B cell (primary cell): ENCODE measurements at regions not wholly inside any gene's neighbourhood (a gene's known extent, or its start where the extent isn't known, plus 50 kb on each side); places are given as distances from the start of the nearest gene placed in this dataset.

ENCODE experiments used
- ATAC-seq: fragments of 200-7000 bp; cut with Tn5 transposase; one replicate; pipeline ENCODE4 v1.10.0; 2021; ENCODE audit warnings: low read depth, mild to moderate bottlenecking, moderate number of reproducible peaks, moderate library complexity
- CTCF ChIA-PET: fragments of 350-600 bp; sonication (Branson Sonifier 250); formaldehyde crosslinking; loops from one replicate; lab custom pipeline; 2021; ENCODE audit warnings: antibody characterized with exemption, inconsistent platforms; lab: Charles Lee
- POLR2A ChIA-PET: fragments of 350-600 bp; sonication (Branson Sonifier 250); formaldehyde crosslinking; loops from one replicate; lab custom pipeline; 2021; ENCODE audit warnings: antibody characterized with exemption; lab: Charles Lee
- DNase-seq: peaks from one replicate; pipeline ENCODE4 v3.0.0; 2013
- H2AFZ ChIP-seq: 2 replicates; pipeline ENCODE4 v1.6.1; 2012; ENCODE audit warnings: mild to moderate bottlenecking, low read depth, low read length; ENCODE audit not compliant: insufficient read depth, poor library complexity, severe bottlenecking
- H3K27ac ChIP-seq, 2 donors: 1 replicate in 1 of 2; 2 replicates in 1 of 2; pipeline ENCODE4 v1.5.1; 2012 to 2013; ENCODE audit warnings: low read length in 2 of 2, mild to moderate bottlenecking in 2 of 2, moderate library complexity in 1 of 2
- H3K27me3 ChIP-seq, 4 experiments: fragments of 200-600 bp in 1 of 4; sonication (generic) in 1 of 4; replicated peaks in 1 of 4; 1 replicate in 2 of 4; 2 replicates in 2 of 4; pipeline versions ENCODE4 v1.6.1 to v1.7.0; 2013 to 2016; ENCODE audit warnings: low read length in 3 of 4, mild to moderate bottlenecking in 2 of 4, mixed read lengths in 1 of 4, moderate library complexity in 1 of 4; ENCODE audit not compliant: insufficient read depth in 4 of 4, control insufficient read depth in 3 of 4; ENCODE audit errors: control extremely low read depth in 1 of 4
- H3K36me3 ChIP-seq, 2 experiments: replicated peaks in 1 of 2; 1 replicate in 1 of 2; 2 replicates in 1 of 2; pipeline versions ENCODE4 v1.6.1 to v1.7.1; 2013; ENCODE audit warnings: low read length in 1 of 2; ENCODE audit not compliant: insufficient read depth in 2 of 2, control insufficient read depth in 1 of 2; ENCODE audit errors: control extremely low read depth in 1 of 2, extremely low read depth in 1 of 2
- H3K4me1 ChIP-seq, 2 donors: fragments of 200-600 bp in 1 of 2; sonication (generic) in 1 of 2; 1 replicate in 1 of 2; 2 replicates in 1 of 2; pipeline versions ENCODE4 v1.5.1 to v1.6.1; 2013 to 2017; ENCODE audit warnings: low read length in 2 of 2; ENCODE audit not compliant: control insufficient read depth in 2 of 2, insufficient read depth in 2 of 2
- H3K4me2 ChIP-seq: replicated peaks from 2 replicates; pipeline ENCODE3; 2012; ENCODE audit warnings: mild to moderate bottlenecking, low read depth, low read length; ENCODE audit not compliant: poor library complexity, severe bottlenecking
- H3K4me3 ChIP-seq, 5 experiments: fragments of 200-600 bp in 1 of 5; sonication (generic) in 1 of 5; 1 replicate in 3 of 5; 2 replicates in 2 of 5; pipeline versions ENCODE4 v1.5.1 to v1.7.0; 2011 to 2016; ENCODE audit warnings: low read length in 4 of 5, mild to moderate bottlenecking in 4 of 5, low read depth in 2 of 5, control low read depth in 1 of 5, moderate library complexity in 1 of 5; ENCODE audit not compliant: insufficient read depth in 1 of 5; ENCODE audit errors: control extremely low read depth in 1 of 5, extremely low read depth in 1 of 5
- H3K79me2 ChIP-seq: fragments of 200-600 bp; sonication (generic); one replicate; pipeline ENCODE4 v1.6.0; 2016; ENCODE audit warnings: low read length; ENCODE audit not compliant: control insufficient read depth, insufficient read depth
- H3K9ac ChIP-seq: fragments of 200-600 bp; sonication (generic); 2 replicates; pipeline ENCODE4 v1.6.1; 2017; ENCODE audit warnings: mild to moderate bottlenecking, low read length, moderate library complexity
- H3K9me3 ChIP-seq, 3 donors: one replicate each; pipeline versions ENCODE4 v1.6.1 to v1.7.1; 2013; ENCODE audit warnings: low read length in 2 of 3; ENCODE audit not compliant: control insufficient read depth in 2 of 3, insufficient read depth in 1 of 3; ENCODE audit errors: control extremely low read depth in 1 of 3
- H4K20me1 ChIP-seq: 2 replicates; pipeline ENCODE4 v1.6.0; 2012; ENCODE audit warnings: mild to moderate bottlenecking, low read length; ENCODE audit not compliant: insufficient read depth, control insufficient read depth, poor library complexity, severe bottlenecking
- H3K27ac Mint-ChIP-seq: one replicate; pipeline ENCODE4 v1.8.0; 2021; ENCODE audit warnings: mixed read lengths
- H3K27me3 Mint-ChIP-seq: one replicate; pipeline ENCODE4 v1.8.0; 2021; ENCODE audit warnings: mixed read lengths
- H3K4me1 Mint-ChIP-seq: one replicate; pipeline ENCODE4 v1.8.0; 2021; ENCODE audit warnings: mixed read lengths
- H3K4me3 Mint-ChIP-seq: one replicate; pipeline ENCODE4 v1.8.0; 2021; ENCODE audit warnings: mixed read lengths
- H3K9me3 Mint-ChIP-seq: one replicate; pipeline ENCODE4 v1.8.0; 2022; ENCODE audit warnings: mixed read lengths; ENCODE audit not compliant: insufficient read depth
- EZH2 ChIP-seq: IDR thresholded peaks from 2 replicates; pipeline ENCODE4 v1.6.1; 2012; ENCODE audit warnings: borderline replicate concordance, low read depth, mild to moderate bottlenecking, moderate library complexity, low read length; ENCODE audit not compliant: insufficient read depth, poor library complexity, severe bottlenecking
- WGBS: methylation state at CpG from one replicate; pipeline ENCODE4 v1.1.5; 2013; ENCODE audit warnings: missing lambda C conversion rate; ENCODE audit not compliant: insufficient coverage; 5-methylcytosine and 5-hydroxymethylcytosine counted together
- intact Hi-C: fragments of 100-400 bp; cut with micrococcal nuclease; formaldehyde crosslinking; loops from one replicate; pipeline ENCODE4 v1.10.0; 2022
- TF ChIP-seq, protein P1 (sequence below): fragments of 200-600 bp; IDR thresholded peaks from one replicate; pipeline ENCODE4 v1.8.0; 2022; ENCODE audit warnings: antibody characterized with exemption, mild to moderate bottlenecking

DNA sequence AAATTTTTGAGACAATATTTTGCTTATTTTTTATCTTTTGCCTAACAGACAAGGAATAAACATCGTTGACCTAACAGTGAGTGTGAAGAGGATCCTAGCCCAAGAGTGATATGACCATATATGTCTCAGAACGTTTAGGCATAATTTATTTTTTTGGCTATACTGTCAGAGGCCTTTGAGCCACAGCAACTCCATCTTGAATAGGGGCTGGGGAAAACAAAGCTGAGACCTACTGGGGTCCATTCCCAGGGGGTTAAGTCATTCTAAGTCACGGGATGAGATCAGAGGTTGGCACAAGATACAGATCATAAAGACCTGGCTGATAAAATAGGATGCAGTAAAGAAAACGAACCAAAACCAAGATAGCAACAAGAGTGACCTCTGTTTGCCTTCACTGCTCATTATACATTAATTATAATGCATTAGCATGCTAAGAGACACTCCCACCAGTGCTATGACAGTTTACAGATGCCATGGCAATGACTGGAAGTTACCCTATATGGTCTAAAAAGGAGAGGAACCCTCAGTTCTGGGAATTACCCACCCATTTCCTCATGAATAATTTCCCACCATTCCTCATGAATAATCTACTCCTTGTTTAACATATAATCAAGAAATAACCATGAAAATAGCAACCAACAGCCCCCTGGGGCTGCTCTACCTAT, 510.9 kb upstream of the PCDH9 start:
- DNase-seq = no peak
- TF ChIP-seq, protein P1, sequence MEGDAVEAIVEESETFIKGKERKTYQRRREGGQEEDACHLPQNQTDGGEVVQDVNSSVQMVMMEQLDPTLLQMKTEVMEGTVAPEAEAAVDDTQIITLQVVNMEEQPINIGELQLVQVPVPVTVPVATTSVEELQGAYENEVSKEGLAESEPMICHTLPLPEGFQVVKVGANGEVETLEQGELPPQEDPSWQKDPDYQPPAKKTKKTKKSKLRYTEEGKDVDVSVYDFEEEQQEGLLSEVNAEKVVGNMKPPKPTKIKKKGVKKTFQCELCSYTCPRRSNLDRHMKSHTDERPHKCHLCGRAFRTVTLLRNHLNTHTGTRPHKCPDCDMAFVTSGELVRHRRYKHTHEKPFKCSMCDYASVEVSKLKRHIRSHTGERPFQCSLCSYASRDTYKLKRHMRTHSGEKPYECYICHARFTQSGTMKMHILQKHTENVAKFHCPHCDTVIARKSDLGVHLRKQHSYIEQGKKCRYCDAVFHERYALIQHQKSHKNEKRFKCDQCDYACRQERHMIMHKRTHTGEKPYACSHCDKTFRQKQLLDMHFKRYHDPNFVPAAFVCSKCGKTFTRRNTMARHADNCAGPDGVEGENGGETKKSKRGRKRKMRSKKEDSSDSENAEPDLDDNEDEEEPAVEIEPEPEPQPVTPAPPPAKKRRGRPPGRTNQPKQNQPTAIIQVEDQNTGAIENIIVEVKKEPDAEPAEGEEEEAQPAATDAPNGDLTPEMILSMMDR = no peak
- no peak for TF ChIP-seq EZH2
- no peak for ATAC-seq
- intact Hi-C loops = no loop called here
- no peaks in the 10 kb centered on the region for H3K9me3 ChIP-seq
- Mint-ChIP-seq H3K9me3 (no peaks in the 10 kb centered on the region), H3K27me3 (no peaks in the 10 kb centered on the region), H3K4me3 (no peak overlapping the region), H3K4me1 (no peaks in the 10 kb centered on the region), H3K27ac (no peak overlapping the region)
- ChIA-PET CTCF (no interaction called here), POLR2A (no interaction called here)
- H3K36me3 ChIP-seq = no peaks in the 10 kb centered on the region
- no peaks in the 10 kb centered on the region for H3K4me1 ChIP-seq
- no peaks in the 10 kb centered on the region for H3K27me3 ChIP-seq
- H3K9ac ChIP-seq = no peak overlapping the region
- H3K79me2 ChIP-seq = no peaks in the 10 kb centered on the region
- no peak overlapping the region for H3K4me3 ChIP-seq
- no peaks in the 10 kb centered on the region for H4K20me1 ChIP-seq
- H2AFZ ChIP-seq = no peak overlapping the region
- H3K27ac ChIP-seq = no peak overlapping the region
- 50% methylated on average over 1 of the region's 4 CpGs for WGBS
- H3K4me2 ChIP-seq = no peak overlapping the region

DNA sequence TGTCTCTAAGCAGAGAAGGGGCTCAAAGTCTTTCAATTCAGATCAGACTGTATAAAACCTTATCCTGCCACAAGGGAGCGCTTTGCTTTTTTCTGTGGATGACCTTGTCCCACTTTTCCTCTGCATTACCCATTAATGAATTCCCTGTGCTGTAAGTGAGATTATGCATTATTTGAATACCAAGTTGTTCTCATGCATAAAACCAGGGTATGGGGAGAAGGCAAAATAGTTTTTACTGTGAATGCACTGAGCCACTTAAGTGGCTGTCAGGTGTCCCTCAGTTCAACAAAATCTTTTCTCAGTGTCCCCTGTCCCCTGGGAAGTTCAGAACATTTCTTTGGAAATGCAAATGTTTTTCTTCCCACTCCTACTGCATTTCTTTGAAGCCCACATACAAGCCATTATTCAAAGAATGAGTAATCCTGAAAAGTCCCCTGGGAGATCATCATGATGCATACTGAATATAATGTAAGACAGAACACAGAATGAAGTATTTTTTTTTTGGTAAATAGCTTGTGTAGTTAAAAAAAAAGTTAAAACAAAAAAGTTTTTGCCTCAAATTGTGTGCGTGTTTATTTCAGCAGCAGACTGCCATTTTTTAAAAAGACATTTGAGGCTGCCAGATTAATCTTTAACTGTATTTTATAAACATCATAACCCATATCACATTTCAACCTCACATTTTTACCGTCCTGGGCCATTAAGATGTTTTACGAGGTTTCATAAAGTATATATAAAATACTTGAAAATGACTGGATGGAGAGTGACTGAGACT, 506.7 kb upstream of the PCDH9 start:
- Histone ChIP-seq H2AFZ (no peak overlapping the region), H3K4me2 (no peak overlapping the region), H3K79me2 (no peaks in the 10 kb centered on the region), H3K4me1 (no peaks in the 10 kb centered on the region), H3K9me3 (peaks cover 0 to 1% (median 0%) of the 10 kb centered on the region in 3 donors), H3K9ac (no peak overlapping the region), H3K4me3 (no peak overlapping the region), H4K20me1 (no peaks in the 10 kb centered on the region), H3K36me3 (no peaks in the 10 kb centered on the region), H3K27me3 (no peaks in the 10 kb centered on the region), H3K27ac (no peak overlapping the region)
- no peak overlapping the region for H3K27ac Mint-ChIP-seq
- ATAC-seq = no peak
- ChIA-PET CTCF (no interaction called here), POLR2A (no interaction called here)
- no peak overlapping the region for H3K4me3 Mint-ChIP-seq
- peaks cover 3% of the 10 kb centered on the region for H3K9me3 Mint-ChIP-seq
- no peaks in the 10 kb centered on the region for H3K4me1 Mint-ChIP-seq
- no CpG with 5 or more reads among the region's 4 CpGs for WGBS
- DNase-seq = no peak
- intact Hi-C loops = no loop called here
- H3K27me3 Mint-ChIP-seq = no peaks in the 10 kb centered on the region
- no peak for TF ChIP-seq EZH2
- TF ChIP-seq, protein P1 = no peak
